Choroid plexus epithelial cell (primary cell): ENCODE measurements at regions not wholly inside any gene's neighbourhood (a gene's known extent, or its start where the extent isn't known, plus 50 kb on each side); places are given as distances from the start of the nearest gene placed in this dataset.

Source experiments
- DNase-seq: peaks from one replicate; pipeline ENCODE4 v3.0.0-alpha.2; 2010; ENCODE audit warnings: low read depth
- H3K4me3 ChIP-seq: 2 replicates; pipeline ENCODE4 v1.5.1; 2011; ENCODE audit warnings: low read depth, mild to moderate bottlenecking, control low read depth, low read length, moderate library complexity
- TF ChIP-seq, protein P1 (sequence below): conservative IDR thresholded peaks from 2 replicates; pipeline ENCODE4 v1.5.1; 2011; ENCODE audit warnings: low read depth, mild to moderate bottlenecking, control low read depth, inconsistent platforms, low read length, moderate library complexity

DNA sequence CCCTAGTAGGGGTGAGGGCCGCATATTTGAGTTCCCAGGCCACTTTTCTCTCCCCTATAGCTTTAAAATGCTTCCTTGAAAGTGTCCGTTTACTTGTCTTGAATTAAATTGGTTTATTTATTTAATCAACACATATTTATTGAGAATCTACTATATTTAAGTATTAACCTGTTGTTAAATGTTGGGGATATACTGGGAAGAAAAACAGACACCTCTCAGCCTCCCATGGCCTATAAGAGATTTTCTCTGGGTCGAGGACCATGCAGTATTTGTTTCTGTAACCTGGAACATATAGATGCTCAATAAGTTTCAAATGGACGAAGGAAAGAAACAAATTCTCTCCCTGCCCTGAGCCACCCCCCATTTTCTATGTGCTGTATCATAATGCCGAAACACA is 98.6 kb downstream of the INSIG2 start:
- no peak for DNase-seq
- TF ChIP-seq, protein P1, sequence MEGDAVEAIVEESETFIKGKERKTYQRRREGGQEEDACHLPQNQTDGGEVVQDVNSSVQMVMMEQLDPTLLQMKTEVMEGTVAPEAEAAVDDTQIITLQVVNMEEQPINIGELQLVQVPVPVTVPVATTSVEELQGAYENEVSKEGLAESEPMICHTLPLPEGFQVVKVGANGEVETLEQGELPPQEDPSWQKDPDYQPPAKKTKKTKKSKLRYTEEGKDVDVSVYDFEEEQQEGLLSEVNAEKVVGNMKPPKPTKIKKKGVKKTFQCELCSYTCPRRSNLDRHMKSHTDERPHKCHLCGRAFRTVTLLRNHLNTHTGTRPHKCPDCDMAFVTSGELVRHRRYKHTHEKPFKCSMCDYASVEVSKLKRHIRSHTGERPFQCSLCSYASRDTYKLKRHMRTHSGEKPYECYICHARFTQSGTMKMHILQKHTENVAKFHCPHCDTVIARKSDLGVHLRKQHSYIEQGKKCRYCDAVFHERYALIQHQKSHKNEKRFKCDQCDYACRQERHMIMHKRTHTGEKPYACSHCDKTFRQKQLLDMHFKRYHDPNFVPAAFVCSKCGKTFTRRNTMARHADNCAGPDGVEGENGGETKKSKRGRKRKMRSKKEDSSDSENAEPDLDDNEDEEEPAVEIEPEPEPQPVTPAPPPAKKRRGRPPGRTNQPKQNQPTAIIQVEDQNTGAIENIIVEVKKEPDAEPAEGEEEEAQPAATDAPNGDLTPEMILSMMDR: no peak
- H3K4me3 ChIP-seq: no peak overlapping the region

- TF ChIP-seq, protein P1: peak; percentile 32
- peak; percentile 90 for DNase-seq
- H3K4me3 ChIP-seq: peak overlapping the region; percentile 67
Measured at GRCh38 chr2:118186110-118186857, 98.0 kb downstream of the INSIG2 start.

- peak overlapping the region; percentile 67 for H3K4me3 ChIP-seq
- peak; percentile 25 for DNase-seq
- TF ChIP-seq, protein P1: no peak
Measured at GRCh38 chr2:118185210-118186109, 97.2 kb downstream of the INSIG2 start.

GRCh38 chr2:118183381-118183780 is 95.1 kb downstream of the INSIG2 start:
- no peak for DNase-seq
- no peak overlapping the region for H3K4me3 ChIP-seq
- TF ChIP-seq, protein P1: no peak

GRCh38 chr2:118179445-118179844 is 91.2 kb downstream of the INSIG2 start:
- DNase-seq: no peak
- TF ChIP-seq, protein P1: no peak
- no peak overlapping the region for H3K4me3 ChIP-seq

DNA sequence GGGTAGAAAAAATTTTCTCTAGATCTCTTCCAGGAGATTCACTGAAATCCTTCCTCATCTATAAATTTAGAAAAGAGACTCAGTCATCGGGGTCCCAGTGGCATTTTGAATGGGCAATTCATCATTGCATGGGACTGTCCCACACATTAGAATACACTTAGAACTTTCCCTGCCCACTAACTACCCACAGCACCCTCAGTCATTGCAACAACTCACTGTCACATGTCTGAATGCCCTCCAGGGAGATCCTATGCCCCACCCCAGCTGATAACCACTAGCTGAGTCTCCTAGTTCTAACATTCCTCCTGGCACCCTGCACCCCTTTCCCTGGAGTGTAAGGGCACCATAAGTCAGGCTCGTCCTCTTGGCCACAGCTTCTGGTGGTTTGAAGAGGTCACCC is 89.6 kb downstream of the INSIG2 start:
- TF ChIP-seq, protein P1: no peak
- DNase-seq: no peak
- no peak overlapping the region for H3K4me3 ChIP-seq
